H9 (cell line): ENCODE measurements at regions not wholly inside any gene's neighbourhood (a gene's known extent, or its start where the extent isn't known, plus 50 kb on each side); places are given as distances from the start of the nearest gene placed in this dataset.

Source experiments
- DNase-seq: peaks from one replicate; pipeline ENCODE4 v3.0.0-alpha.2; 2017
- H2AFZ ChIP-seq: one replicate; pipeline ENCODE4 v1.6.1; 2013; ENCODE audit warnings: mild to moderate bottlenecking, low read length, control low read depth, moderate library complexity
- H2AK5ac ChIP-seq: 2 replicates; pipeline ENCODE4 v1.6.1; 2013; ENCODE audit warnings: low read length, control low read depth, mixed read lengths; ENCODE audit not compliant: insufficient read length
- H2BK120ac ChIP-seq: one replicate; pipeline ENCODE4 v1.6.1; 2013; ENCODE audit warnings: low read depth, mild to moderate bottlenecking, low read length, control low read depth, inconsistent platforms; ENCODE audit not compliant: poor library complexity, severe bottlenecking
- H2BK12ac ChIP-seq: 2 replicates; pipeline ENCODE4 v1.6.1; 2013; ENCODE audit warnings: low read length, control low read depth, mixed read lengths, low read depth; ENCODE audit not compliant: insufficient read length
- H2BK15ac ChIP-seq: 2 replicates; pipeline ENCODE4 v1.6.1; 2013; ENCODE audit warnings: low read depth, low read length, control low read depth
- H2BK20ac ChIP-seq: one replicate; pipeline ENCODE4 v1.6.1; 2013; ENCODE audit warnings: low read depth, mild to moderate bottlenecking, low read length, control low read depth, inconsistent platforms; ENCODE audit not compliant: poor library complexity, severe bottlenecking
- H2BK5ac ChIP-seq: 2 replicates; pipeline ENCODE4 v1.6.1; 2013; ENCODE audit warnings: low read length, control low read depth, mixed read lengths; ENCODE audit not compliant: insufficient read length
- H3K14ac ChIP-seq: 2 replicates; pipeline ENCODE4 v1.6.1; 2013; ENCODE audit warnings: low read length, control low read depth; ENCODE audit not compliant: insufficient read depth
- H3K18ac ChIP-seq: 2 replicates; pipeline ENCODE4 v1.6.1; 2013; ENCODE audit warnings: low read depth, mild to moderate bottlenecking, mixed read lengths, low read length, control low read depth; ENCODE audit not compliant: insufficient read length
- H3K23ac ChIP-seq: 2 replicates; pipeline ENCODE4 v1.6.1; 2013; ENCODE audit warnings: low read length, control low read depth, mixed read lengths, low read depth; ENCODE audit not compliant: insufficient read length
- H3K23me2 ChIP-seq: 2 replicates; pipeline ENCODE4 v1.6.1; 2013; ENCODE audit warnings: low read depth, mild to moderate bottlenecking, mixed read lengths, low read length, control low read depth; ENCODE audit not compliant: insufficient read length, poor library complexity, severe bottlenecking
- H3K27ac ChIP-seq: 2 replicates; pipeline ENCODE4 v1.5.1; 2013; ENCODE audit warnings: low read length, control low read depth, mixed read lengths, low read depth; ENCODE audit not compliant: insufficient read length
- H3K27me3 ChIP-seq: 2 replicates; pipeline ENCODE4 v1.6.1; 2013; ENCODE audit warnings: low read length, control low read depth, inconsistent platforms; ENCODE audit not compliant: insufficient read depth
- H3K4ac ChIP-seq: 2 replicates; pipeline ENCODE4 v1.6.1; 2013; ENCODE audit warnings: low read depth, mild to moderate bottlenecking, control low read depth, inconsistent platforms, low read length, moderate library complexity
- H3K4me1 ChIP-seq: 2 replicates; pipeline ENCODE4 v1.6.1; 2013; ENCODE audit warnings: low read length, control low read depth, inconsistent platforms; ENCODE audit not compliant: insufficient read depth
- H3K4me2 ChIP-seq: 2 replicates; pipeline ENCODE4 v1.6.1; 2013; ENCODE audit warnings: low read length, control low read depth, mixed read lengths; ENCODE audit not compliant: insufficient read length, insufficient read depth
- H3K56ac ChIP-seq: 2 replicates; pipeline ENCODE4 v1.6.1; 2013; ENCODE audit warnings: low read depth, mild to moderate bottlenecking, mixed read lengths, low read length, control low read depth; ENCODE audit not compliant: insufficient read length
- H3K79me1 ChIP-seq: 2 replicates; pipeline ENCODE4 v1.6.1; 2013; ENCODE audit warnings: low read depth, mild to moderate bottlenecking, moderate library complexity, low read length, control low read depth, inconsistent platforms; ENCODE audit not compliant: insufficient read depth, poor library complexity, severe bottlenecking
- H3K79me2 ChIP-seq: 2 replicates; pipeline ENCODE4 v1.6.1; 2013; ENCODE audit warnings: low read length, control low read depth, inconsistent platforms; ENCODE audit not compliant: insufficient read depth
- H3K9ac ChIP-seq: 2 replicates; pipeline ENCODE4 v1.6.1; 2013; ENCODE audit warnings: low read length, control low read depth, mixed read lengths; ENCODE audit not compliant: insufficient read length; ENCODE audit errors: extremely low read depth
- H3K9me3 ChIP-seq: one replicate; pipeline ENCODE4 v1.6.1; 2013; ENCODE audit warnings: low read depth, low read length, inconsistent platforms; ENCODE audit not compliant: control insufficient read depth
- H3T11ph ChIP-seq: one replicate; pipeline ENCODE4 v1.6.1; 2013; ENCODE audit warnings: mild to moderate bottlenecking, low read length, control low read depth, inconsistent platforms
- H4K20me1 ChIP-seq: one replicate; pipeline ENCODE4 v1.6.1; 2013; ENCODE audit not compliant: control insufficient read depth, insufficient read length, insufficient read depth
- H4K5ac ChIP-seq: 2 replicates; pipeline ENCODE4 v1.6.1; 2013; ENCODE audit warnings: low read depth, mild to moderate bottlenecking, mixed read lengths, low read length, control low read depth; ENCODE audit not compliant: insufficient read length
- H4K8ac ChIP-seq: replicated peaks from 2 replicates; pipeline ENCODE4 v1.6.1; 2013; ENCODE audit warnings: low read length, control low read depth, mixed read lengths, low read depth; ENCODE audit not compliant: insufficient read length
- H4K91ac ChIP-seq: 2 replicates; pipeline ENCODE4 v1.6.1; 2013; ENCODE audit warnings: low read depth, mild to moderate bottlenecking, moderate library complexity, mixed read lengths, low read length, control low read depth; ENCODE audit not compliant: insufficient read length
- H3K27ac Mint-ChIP-seq, 3 experiments: 2 replicates in 2 of 3; 3 replicates in 1 of 3; pipeline ENCODE4 v1.8.0; 2020 to 2021; ENCODE audit warnings: mixed read lengths in 3 of 3, mild to moderate bottlenecking in 1 of 3, moderate library complexity in 1 of 3
- H3K27me3 Mint-ChIP-seq: 2 replicates; pipeline ENCODE4 v1.8.0; 2021; ENCODE audit warnings: low read depth, mild to moderate bottlenecking, moderate library complexity, mixed read lengths
- H3K36me3 Mint-ChIP-seq, 3 experiments: 2 replicates in 2 of 3; 3 replicates in 1 of 3; pipeline ENCODE4 v1.8.0; 2020 to 2021; ENCODE audit warnings: low read depth in 3 of 3, mixed read lengths in 3 of 3; ENCODE audit not compliant: insufficient read depth in 1 of 3
- H3K4me1 Mint-ChIP-seq, 2 experiments: 2 replicates each; pipeline ENCODE4 v1.8.0; 2020; ENCODE audit warnings: mixed read lengths in 2 of 2
- H3K4me3 Mint-ChIP-seq, 2 experiments: 2 replicates in 1 of 2; 3 replicates in 1 of 2; pipeline ENCODE4 v1.8.0; 2020 to 2021; ENCODE audit warnings: mild to moderate bottlenecking in 2 of 2, mixed read lengths in 2 of 2, moderate library complexity in 1 of 2
- H3K9me3 Mint-ChIP-seq, 2 experiments: 2 replicates in 1 of 2; 3 replicates in 1 of 2; pipeline ENCODE4 v1.8.0; 2020; ENCODE audit warnings: mild to moderate bottlenecking in 2 of 2, mixed read lengths in 2 of 2, moderate library complexity in 1 of 2
- CTCF ChIP-seq: fragments of 200-600 bp; sonication (generic); conservative IDR thresholded peaks from 3 replicates; pipeline ENCODE4 v1.8.0; 2021; ENCODE audit warnings: antibody characterized with exemption, mild to moderate bottlenecking

- H3K36me3 Mint-ChIP-seq = no peaks in the 10 kb centered on the region
- H2BK15ac ChIP-seq = no peak overlapping the region
- H3K18ac ChIP-seq = no peak overlapping the region
- H4K8ac ChIP-seq = no peak overlapping the region
- no peak overlapping the region for H2BK20ac ChIP-seq
- H2BK120ac ChIP-seq = no peak overlapping the region
- no peaks in the 10 kb centered on the region for H3K23me2 ChIP-seq
- H3K9me3 ChIP-seq = no peaks in the 10 kb centered on the region
- TF ChIP-seq CTCF = no peak
- H4K91ac ChIP-seq = no peak overlapping the region
- no peak for DNase-seq
- H3K4ac ChIP-seq = no peak overlapping the region
- H3K27me3 ChIP-seq = no peaks in the 10 kb centered on the region
- no peaks in the 10 kb centered on the region for H3K79me1 ChIP-seq
- no peak overlapping the region for H2AFZ ChIP-seq
- peaks cover 0 to 2% of the 10 kb centered on the region in 2 experiments; a peak in 1 of 4 replicates for H3K4me1 Mint-ChIP-seq
- H3K27me3 Mint-ChIP-seq = no peaks in the 10 kb centered on the region; the same call in 1 of the 2 replicates
- no peak overlapping the region for H3K14ac ChIP-seq
- no peak overlapping the region for H3K56ac ChIP-seq
- H3T11ph ChIP-seq = no peak overlapping the region
- H3K9ac ChIP-seq = no peak overlapping the region
- no peak overlapping the region for H3K27ac Mint-ChIP-seq
- H3K4me1 ChIP-seq = no peaks in the 10 kb centered on the region
- no peak overlapping the region for H3K27ac ChIP-seq
- no peak overlapping the region for H3K4me2 ChIP-seq
- no peaks in the 10 kb centered on the region for H4K20me1 ChIP-seq
- H3K79me2 ChIP-seq = no peaks in the 10 kb centered on the region
- no peak overlapping the region for H2AK5ac ChIP-seq
- no peak overlapping the region for H2BK12ac ChIP-seq
- no peaks in the 10 kb centered on the region for H3K9me3 Mint-ChIP-seq
- no peak overlapping the region for H2BK5ac ChIP-seq
- H3K23ac ChIP-seq = no peak overlapping the region
- no peak overlapping the region for H4K5ac ChIP-seq
- no peak overlapping the region for H3K4me3 Mint-ChIP-seq
These were observed 77.6 kb upstream of the RASA1 start for GRCh38 chr5:87190041-87190440.
